ENCODE measurements at regions not wholly inside any gene's neighbourhood (a gene's known extent, or its start where the extent isn't known, plus 50 kb on each side); places are given as distances from the start of the nearest gene placed in this dataset.

GRCh38 chr7:124413029-124413428, 352.6 kb downstream of the GPR37 start:
- no peak for DNase-seq

GRCh38 chr7:124412531-124412930, 353.1 kb downstream of the GPR37 start:
- DNase-seq: no peak

- DNase-seq: no peak
These were observed 353.8 kb downstream of the GPR37 start for GRCh38 chr7:124411796-124412195.

- no peak for DNase-seq
These were observed 362.0 kb downstream of the GPR37 start for GRCh38 chr7:124403587-124403986.

- DNase-seq: no peak
These were observed 362.5 kb downstream of the GPR37 start for GRCh38 chr7:124403112-124403511.

GRCh38 chr7:124399941-124400340, 365.7 kb downstream of the GPR37 start:
- no peak for DNase-seq

GRCh38 chr7:124398937-124399552, 366.2 kb upstream of the TMEM229A start:
- no peak for DNase-seq

- no peak for DNase-seq
These were observed 364.3 kb upstream of the TMEM229A start for GRCh38 chr7:124397134-124397533.

GRCh38 chr7:124390301-124390700, 357.4 kb upstream of the TMEM229A start:
- DNase-seq: no peak

- no peak for DNase-seq
These were observed 355.9 kb upstream of the TMEM229A start for GRCh38 chr7:124388751-124389150.

- no peak for DNase-seq
These were observed 354.2 kb upstream of the TMEM229A start for GRCh38 chr7:124387056-124387455.

GRCh38 chr7:124379296-124379695, 346.4 kb upstream of the TMEM229A start:
- no peak for DNase-seq

- DNase-seq: no peak
These were observed 343.2 kb upstream of the TMEM229A start for GRCh38 chr7:124376111-124376510.

- no peak for DNase-seq
These were observed 342.5 kb upstream of the TMEM229A start for GRCh38 chr7:124375391-124375790.

- DNase-seq: no peak
These were observed 336.4 kb upstream of the TMEM229A start for GRCh38 chr7:124369310-124369709.

- no peak for DNase-seq
These were observed 333.3 kb upstream of the TMEM229A start for GRCh38 chr7:124366118-124366517.

GRCh38 chr7:124364283-124364682, 331.4 kb upstream of the TMEM229A start:
- no peak for DNase-seq

GRCh38 chr7:124354201-124354600, 321.3 kb upstream of the TMEM229A start:
- no peak for DNase-seq

GRCh38 chr7:124351950-124352349, 319.1 kb upstream of the TMEM229A start:
- no peak for DNase-seq

GRCh38 chr7:124349443-124349842, 316.6 kb upstream of the TMEM229A start:
- DNase-seq: no peak

GRCh38 chr7:124338861-124339260, 306.0 kb upstream of the TMEM229A start:
- DNase-seq: no peak

- no peak for DNase-seq
These were observed 298.0 kb upstream of the TMEM229A start for GRCh38 chr7:124330731-124331407.

GRCh38 chr7:124328774-124329173, 295.9 kb upstream of the TMEM229A start:
- DNase-seq: no peak

GRCh38 chr7:124324262-124324661, 291.4 kb upstream of the TMEM229A start:
- DNase-seq: no peak

- no peak for DNase-seq
These were observed 290.7 kb upstream of the TMEM229A start for GRCh38 chr7:124323597-124323996.
